ENCODE measurements at regions not wholly inside any gene's neighbourhood (a gene's known extent, or its start where the extent isn't known, plus 50 kb on each side); places are given as distances from the start of the nearest gene placed in this dataset.

- Histone ChIP-seq H4K5ac (ENCODE audit: insufficient read length, low read depth, low read length) (no peak overlapping the region), H2AK5ac (ENCODE audit: insufficient read length, low read length) (no peak overlapping the region), H2BK120ac (ENCODE audit: low read depth, low read length, poor library complexity, severe bottlenecking) (no peak overlapping the region), H3K9me3 (ENCODE audit: control insufficient read depth, low read depth, low read length) (no peaks in the 10 kb centered on the region), H3K9ac (ENCODE audit: extremely low read depth, insufficient read length, low read length) (no peak overlapping the region), H3K14ac (ENCODE audit: insufficient read depth, low read length) (no peak overlapping the region), H3K79me1 (ENCODE audit: insufficient read depth, low read depth, low read length, poor library complexity, severe bottlenecking) (no peaks in the 10 kb centered on the region), H2BK20ac (ENCODE audit: low read depth, low read length, poor library complexity, severe bottlenecking) (no peak overlapping the region), H3K56ac (ENCODE audit: insufficient read length, low read depth, low read length) (no peak overlapping the region), H3K79me2 (ENCODE audit: insufficient read depth, low read length) (no peaks in the 10 kb centered on the region), H3K4me2 (ENCODE audit: insufficient read depth, insufficient read length, low read length) (no peak overlapping the region), H3K4ac (ENCODE audit: low read depth, low read length) (no peak overlapping the region), H4K20me1 (ENCODE audit: control insufficient read depth, insufficient read depth, insufficient read length) (no peaks in the 10 kb centered on the region), H2BK5ac (ENCODE audit: insufficient read length, low read length) (no peak overlapping the region), H3K18ac (ENCODE audit: insufficient read length, low read depth, low read length) (no peak overlapping the region), H3K27me3 (ENCODE audit: insufficient read depth, low read length) (no peaks in the 10 kb centered on the region), H3K23ac (ENCODE audit: insufficient read length, low read depth, low read length) (no peak overlapping the region), H2AFZ (ENCODE audit: low read length) (no peak overlapping the region), H2BK12ac (ENCODE audit: insufficient read length, low read depth, low read length) (no peak overlapping the region), H3K4me1 (ENCODE audit: insufficient read depth, low read length) (no peaks in the 10 kb centered on the region), H2BK15ac (ENCODE audit: low read depth, low read length) (no peak overlapping the region), H3K23me2 (ENCODE audit: insufficient read length, low read depth, low read length, poor library complexity, severe bottlenecking) (no peaks in the 10 kb centered on the region), H4K91ac (ENCODE audit: insufficient read length, low read depth, low read length) (no peak overlapping the region), H3K27ac (ENCODE audit: insufficient read length, low read depth, low read length) (no peak overlapping the region), H3T11ph (ENCODE audit: low read length) (no peak overlapping the region), H4K8ac (replicated peaks; ENCODE audit: insufficient read length, low read depth, low read length) (no peak overlapping the region)
- Mint-ChIP-seq H3K27me3 (ENCODE audit: low read depth) (no peaks in the 10 kb centered on the region), H3K27ac (no peak overlapping the region), H3K36me3 (ENCODE audit: insufficient read depth in 1 of 3, low read depth in 3 of 3) (no peaks in the 10 kb centered on the region; a peak in 1 of 7 replicates), H3K4me3 (no peak overlapping the region), H3K9me3 (no peaks in the 10 kb centered on the region; a peak in 1 of 5 replicates), H3K4me1 (peaks cover 20 to 26% of the 10 kb centered on the region in 2 experiments)
- DNase-seq, result no peak
- WGBS (ENCODE audit: extremely low coverage, insufficient read length, low lambda C conversion rate), result no CpG with 5 or more reads among the region's 2 CpGs
- no peak for TF ChIP-seq CTCF (conservative IDR thresholded peaks at IDR 0.05)
Measured at GRCh38 chr2:6644261-6644660, 221.4 kb downstream of the CMPK2 start.

Data from H9 (cell line).